ENCODE measurements at regions not wholly inside any gene's neighbourhood (a gene's known extent, or its start where the extent isn't known, plus 50 kb on each side); places are given as distances from the start of the nearest gene placed in this dataset.

GRCh38 chr20:22762576-22763256 lies 178.3 kb upstream of the FOXA2 start:
- peak overlapping the region; percentile 100 for H3K27ac ChIP-seq
- peak; percentile 89 for DNase-seq (ENCODE audit: low spot score)
- TF ChIP-seq CTCF (conservative IDR thresholded peaks at IDR 0.05; ENCODE audit: low read depth): no peak
- POLR2A ChIA-PET (ENCODE audit: low non-redundant PET): interaction anchor here (0.7 kb wide), 1 partner anchor 13 kb away, joined by 3 read pairs; no protein-coding TSS in a partner anchor
- CTCF ChIA-PET: interaction anchor here (0.5 kb wide), 1 partner anchor 457 kb away, joined by 3 read pairs; no protein-coding TSS in a partner anchor

GRCh38 chr20:22763257-22763906 lies 179.0 kb upstream of the FOXA2 start:
- H3K27ac ChIP-seq: peak overlapping the region; percentile 100
- TF ChIP-seq CTCF (conservative IDR thresholded peaks at IDR 0.05; ENCODE audit: low read depth): no peak
- CTCF ChIA-PET: interaction anchor here (0.5 to 0.6 kb wide), 2 partner anchors 389 to 456 kb away, joined by 3 to 4 read pairs; no protein-coding TSS in a partner anchor
- POLR2A ChIA-PET (ENCODE audit: low non-redundant PET): interaction anchor here (0.7 kb wide), 2 partner anchors 13 to 158 kb away, joined by 3 read pairs; no protein-coding TSS in a partner anchor
- DNase-seq (ENCODE audit: low spot score): peak; percentile 89

GRCh38 chr20:22768266-22769178 lies 184.2 kb upstream of the FOXA2 start:
- H3K27ac ChIP-seq: no peak overlapping the region
- no peak for DNase-seq (ENCODE audit: low spot score)
- ChIA-PET CTCF (interaction anchor here (0.6 to 0.7 kb wide), 3 partner anchors 37 to 314 kb away, joined by 3 read pairs; no protein-coding TSS in a partner anchor), POLR2A (ENCODE audit: low non-redundant PET) (no interaction called here)
- TF ChIP-seq CTCF (conservative IDR thresholded peaks at IDR 0.05; ENCODE audit: low read depth): no peak

GRCh38 chr20:22770241-22770800 lies 185.9 kb upstream of the FOXA2 start:
- no peak for TF ChIP-seq CTCF (conservative IDR thresholded peaks at IDR 0.05; ENCODE audit: low read depth)
- no peak overlapping the region for H3K27ac ChIP-seq
- DNase-seq (ENCODE audit: low spot score): no peak
- CTCF ChIA-PET: no interaction called here
- POLR2A ChIA-PET (ENCODE audit: low non-redundant PET): no interaction called here

GRCh38 chr20:22771706-22772105 lies 187.3 kb upstream of the FOXA2 start:
- DNase-seq (ENCODE audit: low spot score): no peak
- TF ChIP-seq CTCF (conservative IDR thresholded peaks at IDR 0.05; ENCODE audit: low read depth): no peak
- CTCF ChIA-PET: no interaction called here
- POLR2A ChIA-PET (ENCODE audit: low non-redundant PET): no interaction called here
- H3K27ac ChIP-seq: no peak overlapping the region

- no peak for DNase-seq (ENCODE audit: low spot score)
- TF ChIP-seq CTCF (conservative IDR thresholded peaks at IDR 0.05; ENCODE audit: low read depth): no peak
- H3K27ac ChIP-seq: no peak overlapping the region
- CTCF ChIA-PET: no interaction called here
- POLR2A ChIA-PET (ENCODE audit: low non-redundant PET): no interaction called here
These were observed 189.0 kb upstream of the FOXA2 start for GRCh38 chr20:22773344-22773743.
